ENCODE measurements at regions not wholly inside any gene's neighbourhood (a gene's known extent, or its start where the extent isn't known, plus 50 kb on each side); places are given as distances from the start of the nearest gene placed in this dataset.

GRCh38 chr12:126196263-126196662 is 1131.0 kb downstream of the AACS start:
- Histone ChIP-seq H3K4me1 (ENCODE audit: control insufficient read depth in 5 of 5, insufficient read depth in 5 of 5, low read length in 5 of 5) (no peaks in the 10 kb centered on the region), H3K9me3 (ENCODE audit: control insufficient read depth in 4 of 4, insufficient read depth in 3 of 4, low read length in 3 of 4) (no peaks in the 10 kb centered on the region), H3K4me3 (no peak overlapping the region), H3K27ac (ENCODE audit: low read depth in 1 of 2, low read length in 1 of 2) (no peak overlapping the region), H3K9ac (ENCODE audit: insufficient read depth in 1 of 2, low read length in 2 of 2) (no peak overlapping the region), H3K36me3 (ENCODE audit: control insufficient read depth in 4 of 4, insufficient read depth in 4 of 4, low read length in 4 of 4) (no peaks in the 10 kb centered on the region), H3K27me3 (ENCODE audit: control insufficient read depth in 3 of 3, insufficient read depth in 3 of 3, low read length in 2 of 3) (peaks cover 0 to 13% (median 6%) of the 10 kb centered on the region in 3 donors)
- no peak for TF ChIP-seq CTCF (IDR thresholded peaks at IDR 0.05; ENCODE audit: control extremely low read depth, extremely low read depth)
- 95 to 100% methylated on average over 1 of the region's 1 CpG for WGBS, 2 donors
- no peak for DNase-seq
- no peak for ATAC-seq (ENCODE audit: insufficient read depth, low FRiP score)

GRCh38 chr12:126198516-126198915 is 1133.3 kb downstream of the AACS start:
- H3K4me1 ChIP-seq (ENCODE audit: control insufficient read depth in 5 of 5, insufficient read depth in 5 of 5, low read length in 5 of 5) = no peaks in the 10 kb centered on the region
- H3K36me3 ChIP-seq (ENCODE audit: control insufficient read depth in 4 of 4, insufficient read depth in 4 of 4, low read length in 4 of 4) = no peaks in the 10 kb centered on the region
- ATAC-seq (ENCODE audit: insufficient read depth, low FRiP score) (no peak), DNase-seq (no peak)
- TF ChIP-seq CTCF (IDR thresholded peaks at IDR 0.05; ENCODE audit: control extremely low read depth, extremely low read depth) = no peak
- H3K4me3 ChIP-seq = no peak overlapping the region
- no peaks in the 10 kb centered on the region for H3K27me3 ChIP-seq (ENCODE audit: control insufficient read depth in 3 of 3, insufficient read depth in 3 of 3, low read length in 2 of 3)
- 87 to 97% methylated on average over 1 of the region's 1 CpG for WGBS, 2 donors
- no peaks in the 10 kb centered on the region for H3K9me3 ChIP-seq (ENCODE audit: control insufficient read depth in 4 of 4, insufficient read depth in 3 of 4, low read length in 3 of 4)
- no peak overlapping the region for H3K9ac ChIP-seq (ENCODE audit: insufficient read depth in 1 of 2, low read length in 2 of 2)
- H3K27ac ChIP-seq (ENCODE audit: low read depth in 1 of 2, low read length in 1 of 2) = no peak overlapping the region

- ATAC-seq (ENCODE audit: insufficient read depth, low FRiP score) (peak; percentile 27), DNase-seq (no peak)
- H3K36me3 ChIP-seq (ENCODE audit: control insufficient read depth in 4 of 4, insufficient read depth in 4 of 4, low read length in 4 of 4) = no peaks in the 10 kb centered on the region
- H3K9me3 ChIP-seq (ENCODE audit: control insufficient read depth in 4 of 4, insufficient read depth in 3 of 4, low read length in 3 of 4) = no peaks in the 10 kb centered on the region
- H3K4me3 ChIP-seq = no peak overlapping the region
- no peaks in the 10 kb centered on the region for H3K4me1 ChIP-seq (ENCODE audit: control insufficient read depth in 5 of 5, insufficient read depth in 5 of 5, low read length in 5 of 5)
- no peak for TF ChIP-seq CTCF (IDR thresholded peaks at IDR 0.05; ENCODE audit: control extremely low read depth, extremely low read depth)
- H3K27me3 ChIP-seq (ENCODE audit: control insufficient read depth in 3 of 3, insufficient read depth in 3 of 3, low read length in 2 of 3) = no peaks in the 10 kb centered on the region
- WGBS, 2 donors = 78 to 86% methylated on average over 6 of the region's 6 CpGs
- no peak overlapping the region for H3K9ac ChIP-seq (ENCODE audit: insufficient read depth in 1 of 2, low read length in 2 of 2)
- no peak overlapping the region for H3K27ac ChIP-seq (ENCODE audit: low read depth in 1 of 2, low read length in 1 of 2)
Measured at GRCh38 chr12:126198966-126199692, 1133.9 kb downstream of the AACS start.
